B cell (primary cell): ENCODE measurements at regions not wholly inside any gene's neighbourhood (a gene's known extent, or its start where the extent isn't known, plus 50 kb on each side); places are given as distances from the start of the nearest gene placed in this dataset.

Experiments
- ATAC-seq: fragments of 200-7000 bp; cut with Tn5 transposase; one replicate; pipeline ENCODE4 v1.10.0; 2021; ENCODE audit warnings: low read depth, mild to moderate bottlenecking, moderate number of reproducible peaks, moderate library complexity
- CTCF ChIA-PET: fragments of 350-600 bp; sonication (Branson Sonifier 250); formaldehyde crosslinking; loops from one replicate; lab custom pipeline; 2021; ENCODE audit warnings: antibody characterized with exemption, inconsistent platforms; lab: Charles Lee
- POLR2A ChIA-PET: fragments of 350-600 bp; sonication (Branson Sonifier 250); formaldehyde crosslinking; loops from one replicate; lab custom pipeline; 2021; ENCODE audit warnings: antibody characterized with exemption; lab: Charles Lee
- DNase-seq: peaks from one replicate; pipeline ENCODE4 v3.0.0; 2013
- H2AFZ ChIP-seq: 2 replicates; pipeline ENCODE4 v1.6.1; 2012; ENCODE audit warnings: mild to moderate bottlenecking, low read depth, low read length; ENCODE audit not compliant: insufficient read depth, poor library complexity, severe bottlenecking
- H3K27ac ChIP-seq, 2 donors: 1 replicate in 1 of 2; 2 replicates in 1 of 2; pipeline ENCODE4 v1.5.1; 2012 to 2013; ENCODE audit warnings: low read length in 2 of 2, mild to moderate bottlenecking in 2 of 2, moderate library complexity in 1 of 2
- H3K27me3 ChIP-seq, 4 experiments: fragments of 200-600 bp in 1 of 4; sonication (generic) in 1 of 4; replicated peaks in 1 of 4; 1 replicate in 2 of 4; 2 replicates in 2 of 4; pipeline versions ENCODE4 v1.6.1 to v1.7.0; 2013 to 2016; ENCODE audit warnings: low read length in 3 of 4, mild to moderate bottlenecking in 2 of 4, mixed read lengths in 1 of 4, moderate library complexity in 1 of 4; ENCODE audit not compliant: insufficient read depth in 4 of 4, control insufficient read depth in 3 of 4; ENCODE audit errors: control extremely low read depth in 1 of 4
- H3K36me3 ChIP-seq, 2 experiments: replicated peaks in 1 of 2; 1 replicate in 1 of 2; 2 replicates in 1 of 2; pipeline versions ENCODE4 v1.6.1 to v1.7.1; 2013; ENCODE audit warnings: low read length in 1 of 2; ENCODE audit not compliant: insufficient read depth in 2 of 2, control insufficient read depth in 1 of 2; ENCODE audit errors: control extremely low read depth in 1 of 2, extremely low read depth in 1 of 2
- H3K4me1 ChIP-seq, 2 donors: fragments of 200-600 bp in 1 of 2; sonication (generic) in 1 of 2; 1 replicate in 1 of 2; 2 replicates in 1 of 2; pipeline versions ENCODE4 v1.5.1 to v1.6.1; 2013 to 2017; ENCODE audit warnings: low read length in 2 of 2; ENCODE audit not compliant: control insufficient read depth in 2 of 2, insufficient read depth in 2 of 2
- H3K4me2 ChIP-seq: replicated peaks from 2 replicates; pipeline ENCODE3; 2012; ENCODE audit warnings: mild to moderate bottlenecking, low read depth, low read length; ENCODE audit not compliant: poor library complexity, severe bottlenecking
- H3K4me3 ChIP-seq, 5 experiments: fragments of 200-600 bp in 1 of 5; sonication (generic) in 1 of 5; 1 replicate in 3 of 5; 2 replicates in 2 of 5; pipeline versions ENCODE4 v1.5.1 to v1.7.0; 2011 to 2016; ENCODE audit warnings: low read length in 4 of 5, mild to moderate bottlenecking in 4 of 5, low read depth in 2 of 5, control low read depth in 1 of 5, moderate library complexity in 1 of 5; ENCODE audit not compliant: insufficient read depth in 1 of 5; ENCODE audit errors: control extremely low read depth in 1 of 5, extremely low read depth in 1 of 5
- H3K79me2 ChIP-seq: fragments of 200-600 bp; sonication (generic); one replicate; pipeline ENCODE4 v1.6.0; 2016; ENCODE audit warnings: low read length; ENCODE audit not compliant: control insufficient read depth, insufficient read depth
- H3K9ac ChIP-seq: fragments of 200-600 bp; sonication (generic); 2 replicates; pipeline ENCODE4 v1.6.1; 2017; ENCODE audit warnings: mild to moderate bottlenecking, low read length, moderate library complexity
- H3K9me3 ChIP-seq, 3 donors: one replicate each; pipeline versions ENCODE4 v1.6.1 to v1.7.1; 2013; ENCODE audit warnings: low read length in 2 of 3; ENCODE audit not compliant: control insufficient read depth in 2 of 3, insufficient read depth in 1 of 3; ENCODE audit errors: control extremely low read depth in 1 of 3
- H4K20me1 ChIP-seq: 2 replicates; pipeline ENCODE4 v1.6.0; 2012; ENCODE audit warnings: mild to moderate bottlenecking, low read length; ENCODE audit not compliant: insufficient read depth, control insufficient read depth, poor library complexity, severe bottlenecking
- H3K27ac Mint-ChIP-seq: one replicate; pipeline ENCODE4 v1.8.0; 2021; ENCODE audit warnings: mixed read lengths
- H3K27me3 Mint-ChIP-seq: one replicate; pipeline ENCODE4 v1.8.0; 2021; ENCODE audit warnings: mixed read lengths
- H3K4me1 Mint-ChIP-seq: one replicate; pipeline ENCODE4 v1.8.0; 2021; ENCODE audit warnings: mixed read lengths
- H3K4me3 Mint-ChIP-seq: one replicate; pipeline ENCODE4 v1.8.0; 2021; ENCODE audit warnings: mixed read lengths
- H3K9me3 Mint-ChIP-seq: one replicate; pipeline ENCODE4 v1.8.0; 2022; ENCODE audit warnings: mixed read lengths; ENCODE audit not compliant: insufficient read depth
- CTCF ChIP-seq: fragments of 200-600 bp; IDR thresholded peaks from one replicate; pipeline ENCODE4 v1.8.0; 2022; ENCODE audit warnings: antibody characterized with exemption, mild to moderate bottlenecking
- EZH2 ChIP-seq: IDR thresholded peaks from 2 replicates; pipeline ENCODE4 v1.6.1; 2012; ENCODE audit warnings: borderline replicate concordance, low read depth, mild to moderate bottlenecking, moderate library complexity, low read length; ENCODE audit not compliant: insufficient read depth, poor library complexity, severe bottlenecking
- WGBS: methylation state at CpG from one replicate; pipeline ENCODE4 v1.1.5; 2013; ENCODE audit warnings: missing lambda C conversion rate; ENCODE audit not compliant: insufficient coverage; 5-methylcytosine and 5-hydroxymethylcytosine counted together
- intact Hi-C: fragments of 100-400 bp; cut with micrococcal nuclease; formaldehyde crosslinking; loops from one replicate; pipeline ENCODE4 v1.10.0; 2022

- no peak for DNase-seq
- no peaks in the 10 kb centered on the region for H3K27me3 Mint-ChIP-seq
- H3K27me3 ChIP-seq = no peaks in the 10 kb centered on the region
- H3K4me3 ChIP-seq = no peak overlapping the region
- H3K4me1 Mint-ChIP-seq = no peaks in the 10 kb centered on the region
- TF ChIP-seq EZH2 = no peak
- TF ChIP-seq CTCF = no peak
- no peak overlapping the region for H3K27ac Mint-ChIP-seq
- ATAC-seq = no peak
- no peak overlapping the region for H3K9ac ChIP-seq
- H3K9me3 ChIP-seq = no peaks in the 10 kb centered on the region
- H3K4me3 Mint-ChIP-seq = no peak overlapping the region
- ChIA-PET CTCF (no interaction called here), POLR2A (no interaction called here)
- H4K20me1 ChIP-seq = no peaks in the 10 kb centered on the region
- no peaks in the 10 kb centered on the region for H3K4me1 ChIP-seq
- H2AFZ ChIP-seq = no peak overlapping the region
- H3K9me3 Mint-ChIP-seq = no peaks in the 10 kb centered on the region
- no CpG with 5 or more reads among the region's 3 CpGs for WGBS
- H3K36me3 ChIP-seq = no peaks in the 10 kb centered on the region
- intact Hi-C loops = no loop called here
- H3K27ac ChIP-seq = no peak overlapping the region
- no peak overlapping the region for H3K4me2 ChIP-seq
- no peaks in the 10 kb centered on the region for H3K79me2 ChIP-seq
These were observed 396.6 kb upstream of the GJE1 start for GRCh38 chr6:141736104-141736503.

- Histone ChIP-seq H3K4me2 (no peak overlapping the region), H3K9ac (no peak overlapping the region), H3K9me3 (no peaks in the 10 kb centered on the region), H3K36me3 (no peaks in the 10 kb centered on the region), H3K27me3 (no peaks in the 10 kb centered on the region), H3K27ac (no peak overlapping the region), H3K79me2 (no peaks in the 10 kb centered on the region), H4K20me1 (no peaks in the 10 kb centered on the region), H3K4me3 (no peak overlapping the region), H3K4me1 (no peaks in the 10 kb centered on the region), H2AFZ (no peak overlapping the region)
- intact Hi-C loops = no loop called here
- ChIA-PET CTCF (no interaction called here), POLR2A (no interaction called here)
- DNase-seq (no peak), ATAC-seq (no peak)
- TF ChIP-seq EZH2 = no peak
- TF ChIP-seq CTCF = no peak
- H3K9me3 Mint-ChIP-seq = no peaks in the 10 kb centered on the region
- no peak overlapping the region for H3K4me3 Mint-ChIP-seq
- H3K27ac Mint-ChIP-seq = no peak overlapping the region
- no peaks in the 10 kb centered on the region for H3K27me3 Mint-ChIP-seq
- H3K4me1 Mint-ChIP-seq = no peaks in the 10 kb centered on the region
These were observed 397.6 kb upstream of the GJE1 start for GRCh38 chr6:141735126-141735525.
